GM18507 (cell line): ENCODE measurements at regions not wholly inside any gene's neighbourhood (a gene's known extent, or its start where the extent isn't known, plus 50 kb on each side); places are given as distances from the start of the nearest gene placed in this dataset.

Experiments
- DNase-seq: peaks from one replicate; pipeline ENCODE4 v3.0.0; 2011; ENCODE audit warnings: low read depth; ENCODE audit not compliant: insufficient read length; ENCODE audit errors: extremely low spot score
- FAIRE-seq: peaks from 2 replicates; lab custom pipeline; 2011; peaks lifted over from hg19 to GRCh38; lab: Jason Lieb, UNC

DNA sequence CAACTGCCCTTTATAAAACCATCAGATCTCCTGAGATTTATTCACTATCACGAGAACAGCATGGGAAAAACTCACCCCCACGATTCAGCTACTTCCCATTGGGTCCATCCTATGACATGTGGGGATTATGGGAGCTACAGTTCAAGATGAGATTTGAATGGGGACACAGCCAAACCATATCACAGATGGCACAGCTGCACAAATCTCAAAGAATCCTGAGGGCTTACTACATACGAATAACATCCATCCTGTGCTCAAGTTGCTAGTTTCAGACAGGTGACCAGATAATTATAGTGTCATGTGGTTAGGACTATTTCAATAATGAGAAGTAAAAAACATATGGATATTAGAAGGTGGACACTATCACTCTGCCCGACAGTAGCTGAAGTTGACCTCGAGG is 211.2 kb downstream of the NUAK1 start:
- DNase-seq, result no peak
- FAIRE-seq, result no peak

DNA sequence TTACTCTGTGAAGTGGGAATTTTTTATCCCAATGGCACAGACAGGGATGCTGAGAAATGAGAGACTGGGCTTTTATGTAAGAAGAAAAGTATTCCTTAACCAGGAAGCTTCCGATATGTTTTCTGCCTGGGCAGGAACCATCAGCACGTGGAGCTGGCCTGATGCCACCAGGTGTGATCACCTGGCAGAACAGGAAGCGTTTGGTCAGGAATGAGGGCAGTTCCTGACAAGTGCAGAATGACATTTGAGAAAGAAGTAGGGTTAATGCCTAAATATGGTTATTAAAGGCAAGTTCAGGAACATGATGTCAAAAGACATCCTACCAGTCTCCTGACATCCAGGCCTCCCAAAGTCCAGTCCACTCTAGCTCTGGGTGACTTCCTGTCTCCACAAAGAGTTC is 210.3 kb downstream of the NUAK1 start:
- DNase-seq, result no peak
- no peak for FAIRE-seq

DNA sequence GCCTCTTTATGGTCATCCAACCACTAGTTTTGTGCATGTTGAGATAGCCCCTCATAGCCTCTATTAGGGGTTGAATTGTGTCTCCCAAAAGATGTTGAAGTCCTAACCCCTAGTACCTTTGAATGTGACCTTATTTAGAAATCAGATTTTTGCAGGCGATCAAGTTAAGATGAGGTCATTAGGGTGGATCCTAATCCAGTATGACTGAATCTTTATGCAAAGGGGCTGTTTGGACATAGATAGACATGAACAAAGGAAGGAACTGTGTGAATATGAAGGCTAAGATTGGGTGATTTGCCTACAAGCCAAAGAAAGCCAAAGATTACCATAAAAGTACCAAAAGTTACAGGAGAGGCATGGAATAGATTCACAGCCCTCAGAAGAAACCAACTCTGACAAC is 209.6 kb downstream of the NUAK1 start:
- no peak for DNase-seq
- no peak for FAIRE-seq

DNA sequence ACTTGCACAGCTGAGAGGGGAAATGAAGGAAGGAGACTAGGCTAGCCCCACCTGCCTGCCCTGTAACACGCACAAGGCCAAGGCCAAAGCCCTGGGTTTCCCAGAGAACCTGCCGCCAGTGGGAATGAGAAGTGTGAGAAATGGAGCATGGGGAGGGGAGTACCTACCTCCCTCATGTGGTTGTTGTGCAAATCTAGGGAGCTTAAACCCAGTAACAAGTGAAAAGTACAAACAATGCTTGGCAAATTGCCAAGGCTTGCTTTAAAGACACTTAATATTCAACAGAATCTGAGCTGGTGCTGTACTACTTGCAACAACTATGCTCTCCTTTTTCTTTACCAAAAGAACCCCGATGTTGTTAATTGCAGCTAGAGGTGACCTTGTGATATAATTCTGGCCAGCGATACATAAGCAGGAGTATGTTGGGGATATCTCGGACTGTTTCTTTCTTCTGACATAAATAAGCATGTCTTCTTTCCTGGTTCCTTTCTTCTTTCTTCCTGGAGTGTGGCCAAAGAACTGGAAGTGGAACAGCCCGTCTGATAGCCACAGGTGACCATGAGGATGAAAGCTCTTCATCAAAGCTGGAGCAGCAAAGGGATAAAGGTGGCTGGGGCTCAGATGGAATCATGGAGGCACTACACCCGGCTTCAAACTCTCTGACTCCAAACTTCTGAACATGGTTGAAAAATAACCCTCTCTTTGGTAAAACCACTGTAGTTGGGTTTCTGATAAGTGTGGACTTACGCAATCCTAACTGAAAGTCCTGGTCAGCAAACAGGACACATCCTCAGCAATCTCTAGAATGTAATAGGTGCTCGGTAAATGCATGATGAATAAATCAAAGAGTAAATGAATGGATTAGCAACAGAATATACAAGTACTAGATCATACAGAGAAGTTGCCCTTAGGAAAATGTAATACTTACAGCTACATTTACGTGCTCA is 207.9 kb downstream of the NUAK1 start:
- no peak for DNase-seq

GRCh38 chr12:105931762-105932570 is 206.8 kb downstream of the NUAK1 start:
- DNase-seq, result no peak
- no peak for FAIRE-seq

More for the DNA sequence above, 207.9 kb downstream of the NUAK1 start:
- no peak for FAIRE-seq

DNA sequence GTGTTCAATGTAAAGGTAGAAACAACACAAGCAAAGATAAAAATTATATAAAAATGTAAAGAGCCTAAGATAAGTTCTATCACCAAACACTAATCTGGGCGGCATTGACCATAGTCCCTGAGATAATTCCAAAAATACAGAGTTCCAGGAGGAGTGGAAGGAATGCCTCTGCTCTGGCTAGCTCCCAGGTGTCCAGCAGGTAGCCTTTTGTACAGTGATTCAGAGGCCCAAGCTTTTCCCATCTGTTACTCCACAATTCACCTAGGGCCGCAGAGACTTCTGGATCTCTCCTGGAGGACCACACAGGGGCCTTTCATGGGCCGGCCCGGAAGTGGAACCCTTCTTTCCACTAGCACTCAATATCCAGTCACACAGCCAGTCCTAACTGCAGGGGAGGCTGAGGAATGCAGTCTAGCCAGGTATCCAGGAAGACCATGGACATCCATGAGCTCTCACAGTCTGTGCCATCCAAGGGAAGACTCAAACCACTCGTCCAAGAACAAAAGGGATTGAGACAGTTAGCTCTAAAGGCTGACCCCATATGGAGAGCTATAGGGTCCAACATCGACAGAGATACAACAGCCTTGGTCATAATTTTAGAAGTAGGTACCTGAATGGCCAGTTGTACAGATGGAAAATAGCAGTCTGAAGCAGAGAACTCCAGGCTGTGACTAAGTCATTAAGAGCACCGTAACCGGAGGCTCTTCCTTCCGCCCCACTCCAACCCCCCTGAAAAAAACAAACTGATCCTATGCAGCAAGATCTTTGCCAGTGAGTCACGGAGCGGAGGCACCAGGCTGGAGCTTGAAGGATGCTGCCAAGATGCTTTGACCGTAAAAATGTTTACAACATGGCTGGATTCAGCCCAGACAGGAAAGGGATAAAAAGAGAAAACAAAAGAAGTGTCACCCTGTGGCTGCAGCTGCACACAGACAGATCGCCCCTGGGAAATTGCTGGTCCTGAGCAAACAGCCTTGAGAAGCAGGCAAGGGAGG is 204.8 kb downstream of the NUAK1 start:
- FAIRE-seq (no peak), DNase-seq (no peak)

- no peak for FAIRE-seq
- no peak for DNase-seq
These were observed 203.6 kb downstream of the NUAK1 start for GRCh38 chr12:105935106-105935505.

DNA sequence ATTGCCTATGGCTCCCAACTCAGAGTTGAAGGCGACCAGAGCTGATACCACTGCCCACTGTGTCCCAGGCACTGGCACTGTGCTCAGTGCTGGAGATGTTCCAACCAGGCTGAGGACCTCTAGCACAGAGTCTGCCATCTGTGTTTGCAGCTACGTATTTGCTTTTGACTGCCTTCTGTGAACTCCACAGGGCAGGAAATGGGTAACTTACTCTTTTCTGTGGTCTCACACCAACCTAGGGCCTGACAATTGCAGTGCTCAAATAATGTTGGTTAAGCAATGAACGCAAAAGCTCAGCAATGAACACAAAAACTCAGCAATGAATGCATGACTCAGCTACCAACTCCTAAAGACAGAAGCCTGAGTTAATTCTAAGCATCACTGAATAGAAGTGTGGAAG is 202.8 kb downstream of the NUAK1 start:
- DNase-seq, result no peak
- no peak for FAIRE-seq

- FAIRE-seq (no peak), DNase-seq (no peak)
These were observed 202.3 kb downstream of the NUAK1 start for GRCh38 chr12:105936496-105936895.

- no peak for FAIRE-seq
- no peak for DNase-seq
These were observed 201.7 kb downstream of the NUAK1 start for GRCh38 chr12:105937009-105937408.

GRCh38 chr12:105939181-105939721 is 199.5 kb downstream of the NUAK1 start:
- DNase-seq, result no peak
- no peak for FAIRE-seq

DNA sequence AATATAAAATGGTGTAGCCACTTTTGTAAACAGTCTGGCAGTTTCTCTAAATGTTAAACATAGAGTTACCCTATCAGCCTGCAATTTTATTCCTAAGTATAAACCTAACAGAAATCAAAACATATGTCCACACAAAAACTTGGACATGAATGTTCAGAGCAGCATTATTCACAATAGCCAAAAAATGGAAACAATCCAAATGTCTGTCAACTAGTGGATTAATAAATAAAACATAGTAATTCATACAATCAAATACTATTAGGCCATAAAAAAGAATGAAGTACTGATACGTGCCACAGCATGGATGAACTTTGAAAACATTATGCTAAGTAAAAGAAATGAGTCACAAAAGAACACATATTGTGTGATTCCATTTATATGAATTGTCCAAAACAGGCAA is 196.5 kb downstream of the NUAK1 start:
- FAIRE-seq, result no peak
- no peak for DNase-seq

DNA sequence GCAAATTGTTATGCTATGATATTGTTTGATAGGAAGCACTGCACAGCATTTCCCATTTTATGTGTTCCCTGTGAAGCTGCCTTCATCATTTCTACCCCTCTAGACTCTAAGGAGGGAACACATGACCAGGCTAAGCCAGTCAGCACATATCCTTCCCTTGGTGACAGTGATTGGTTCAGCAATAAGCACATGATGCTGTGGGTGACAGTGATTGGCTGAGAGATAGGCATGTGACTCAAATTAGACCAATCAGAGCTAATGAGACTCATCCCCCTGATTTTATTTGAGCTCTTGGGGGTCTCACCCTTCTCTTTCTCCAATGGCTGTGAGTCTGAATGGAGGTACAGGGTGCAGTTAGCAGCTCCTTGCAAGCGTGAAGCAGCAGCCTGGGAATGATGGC is 195.2 kb downstream of the NUAK1 start:
- FAIRE-seq, result no peak
- no peak for DNase-seq

GRCh38 chr12:105944628-105945027 is 194.1 kb downstream of the NUAK1 start:
- no peak for FAIRE-seq

DNA sequence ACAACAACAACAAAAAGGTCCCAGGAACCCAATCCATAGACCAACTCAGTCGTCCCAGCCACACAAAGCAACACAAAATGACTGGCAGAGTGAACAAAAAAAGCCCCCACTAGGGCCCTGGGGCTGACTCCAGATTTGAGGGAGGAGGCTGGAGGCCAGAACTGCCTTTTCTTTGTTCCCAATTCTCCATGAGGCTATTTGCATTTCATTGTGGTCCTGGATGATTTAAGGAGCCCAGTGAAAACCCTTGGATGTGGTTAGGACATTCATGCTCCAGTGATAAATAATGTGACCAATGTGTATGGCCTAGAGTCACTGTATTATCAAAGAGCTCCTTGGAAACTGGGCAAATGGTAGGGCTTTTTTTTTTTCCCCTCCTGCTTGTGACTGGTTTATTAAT is 192.9 kb downstream of the NUAK1 start:
- FAIRE-seq (no peak), DNase-seq (no peak)

More at GRCh38 chr12:105944628-105945027, 194.1 kb downstream of the NUAK1 start:
- DNase-seq, result no peak

- FAIRE-seq (no peak), DNase-seq (no peak)
These were observed 192.3 kb downstream of the NUAK1 start for GRCh38 chr12:105946493-105946901.

- no peak for DNase-seq
- no peak for FAIRE-seq
These were observed 190.8 kb downstream of the NUAK1 start for GRCh38 chr12:105947906-105948305.

DNA sequence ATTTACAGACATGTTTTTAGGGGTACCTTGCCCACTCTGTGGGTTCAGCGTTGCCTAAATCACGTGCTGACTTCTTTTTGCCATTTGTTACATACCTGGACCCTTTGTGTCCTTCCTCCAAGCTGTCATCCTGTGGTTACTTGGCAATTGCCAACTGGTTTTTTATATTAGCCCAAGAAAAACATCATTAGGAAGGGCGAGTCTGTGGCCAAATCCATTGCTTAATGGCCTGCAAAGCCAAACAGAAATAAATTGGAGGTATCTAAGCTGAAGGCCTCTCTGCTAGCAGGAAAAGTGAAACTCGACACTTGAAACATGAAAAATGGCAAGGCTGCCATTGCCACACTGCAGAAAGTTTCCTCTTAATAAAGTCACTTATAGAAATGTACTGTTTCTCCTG is 190.4 kb downstream of the NUAK1 start:
- DNase-seq (no peak), FAIRE-seq (no peak)

- FAIRE-seq (no peak), DNase-seq (no peak)
These were observed 189.4 kb downstream of the NUAK1 start for GRCh38 chr12:105949391-105949790.
